Caco-2 (cell line): ENCODE measurements at regions not wholly inside any gene's neighbourhood (a gene's known extent, or its start where the extent isn't known, plus 50 kb on each side); places are given as distances from the start of the nearest gene placed in this dataset.
A peak's percentile ranks its signal among the peaks of the same experiment; 100 is the strongest.

Experiments
- BruUV-seq: library from RNA; stranded (reverse); fragments of 400-500 nt; replicated peaks from 2 replicates; lab custom pipeline; 2021; lab: Mats Ljungman, UMichigan
- CTCF ChIA-PET: fragments of 300-600 bp; sonication (Branson Sonifier 250); formaldehyde crosslinking; loops from one replicate; lab custom pipeline; 2022; ENCODE audit warnings: antibody characterized with exemption; lab: Charles Lee
- POLR2A ChIA-PET: fragments of 300-600 bp; sonication (Branson Sonifier 250); formaldehyde crosslinking; loops from one replicate; lab custom pipeline; 2022; ENCODE audit warnings: antibody characterized with exemption; lab: Charles Lee
- DNase-seq, 2 experiments: peaks; one replicate each; pipeline versions ENCODE4 v3.0.0 to v3.0.0-alpha.2; 2020 to 2022
- H3K27me3 ChIP-seq: replicated peaks from 2 replicates; pipeline ENCODE4 v1.6.0; 2011; ENCODE audit warnings: low read length; ENCODE audit not compliant: control insufficient read depth, insufficient read depth
- H3K36me3 ChIP-seq: 2 replicates; pipeline ENCODE4 v1.5.1; 2011; ENCODE audit warnings: low read length; ENCODE audit not compliant: control insufficient read depth, insufficient read depth
- H3K4me1 ChIP-seq: fragments of 250-450 bp; sonication (Bioruptor Pico); 2 replicates; pipeline ENCODE4 v1.5.1; 2020; ENCODE audit warnings: mild to moderate bottlenecking
- H3K4me3 ChIP-seq: 2 replicates; pipeline ENCODE4 v1.5.1; 2011; ENCODE audit warnings: low read depth, mild to moderate bottlenecking, control low read depth, low read length
- H3K9me3 ChIP-seq: fragments of 250-450 bp; sonication (Bioruptor Pico); 2 replicates; pipeline ENCODE4 v1.5.1; 2020; ENCODE audit warnings: mild to moderate bottlenecking, moderate library complexity
- H3K27ac Mint-ChIP-seq: one replicate; pipeline ENCODE4 v1.8.0; 2022; ENCODE audit warnings: mixed read lengths; ENCODE audit not compliant: unreplicated experiment
- H3K27me3 Mint-ChIP-seq: one replicate; pipeline ENCODE4 v1.8.0; 2022; ENCODE audit warnings: mixed read lengths; ENCODE audit not compliant: insufficient read depth, unreplicated experiment
- H3K36me3 Mint-ChIP-seq: one replicate; pipeline ENCODE4 v1.8.0; 2022; ENCODE audit warnings: mild to moderate bottlenecking, mixed read lengths; ENCODE audit not compliant: insufficient read depth, unreplicated experiment
- H3K4me1 Mint-ChIP-seq: one replicate; pipeline ENCODE4 v1.8.0; 2022; ENCODE audit warnings: low read depth, mixed read lengths; ENCODE audit not compliant: unreplicated experiment
- H3K4me3 Mint-ChIP-seq: one replicate; pipeline ENCODE4 v1.8.0; 2022; ENCODE audit warnings: mild to moderate bottlenecking, moderate library complexity, mixed read lengths; ENCODE audit not compliant: unreplicated experiment
- H3K9me3 Mint-ChIP-seq: one replicate; pipeline ENCODE4 v1.8.0; 2022; ENCODE audit warnings: mixed read lengths; ENCODE audit not compliant: unreplicated experiment
- intact Hi-C: fragments of 100-400 bp; cut with micrococcal nuclease; formaldehyde crosslinking; loops from one replicate; pipeline ENCODE4 v1.10.0; 2022; ENCODE audit not compliant: unreplicated experiment
- TF ChIP-seq, protein P1 (sequence below), 2 experiments: fragments of 200-600 bp in 1 of 2; IDR thresholded peaks; 1 replicate in 1 of 2; 2 replicates in 1 of 2; pipeline versions ENCODE4 v1.5.1 to v1.8.0; 2011 to 2022; ENCODE audit warnings: antibody characterized with exemption in 1 of 2, control low read depth in 1 of 2, inconsistent platforms in 1 of 2, low read depth in 1 of 2, low read length in 1 of 2, mild to moderate bottlenecking in 1 of 2, moderate library complexity in 1 of 2; ENCODE audit not compliant: insufficient read depth in 1 of 2, severe bottlenecking in 1 of 2, unreplicated experiment in 1 of 2

DNA sequence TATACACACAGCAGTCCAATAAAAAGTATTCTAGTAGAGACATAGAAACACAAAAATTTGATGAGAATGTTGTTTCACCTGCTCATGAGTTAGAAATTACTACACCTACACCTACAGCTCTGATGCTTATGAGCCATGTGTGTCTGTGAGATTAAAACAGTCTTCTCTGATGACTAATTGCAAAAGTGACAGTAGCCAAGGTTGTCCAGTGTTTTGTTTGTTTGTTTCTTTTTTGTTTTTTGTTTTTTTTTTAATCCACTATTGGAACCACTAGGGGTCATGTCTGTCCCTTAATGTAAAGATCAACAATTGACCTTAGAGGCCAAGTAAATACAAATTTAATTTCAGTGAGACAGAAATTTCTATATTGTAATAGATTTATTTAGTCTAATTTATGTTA is 423.1 kb downstream of the TEX13C start:
- Mint-ChIP-seq H3K36me3 (no peaks in the 10 kb centered on the region), H3K27me3 (no peaks in the 10 kb centered on the region), H3K4me1 (no peaks in the 10 kb centered on the region), H3K4me3 (no peak overlapping the region), H3K9me3 (no peaks in the 10 kb centered on the region), H3K27ac (no peak overlapping the region)
- CTCF ChIA-PET, result no interaction called here
- no peaks in the 10 kb centered on the region for H3K27me3 ChIP-seq
- no peaks in the 10 kb centered on the region for H3K4me1 ChIP-seq
- TF ChIP-seq, protein P1, sequence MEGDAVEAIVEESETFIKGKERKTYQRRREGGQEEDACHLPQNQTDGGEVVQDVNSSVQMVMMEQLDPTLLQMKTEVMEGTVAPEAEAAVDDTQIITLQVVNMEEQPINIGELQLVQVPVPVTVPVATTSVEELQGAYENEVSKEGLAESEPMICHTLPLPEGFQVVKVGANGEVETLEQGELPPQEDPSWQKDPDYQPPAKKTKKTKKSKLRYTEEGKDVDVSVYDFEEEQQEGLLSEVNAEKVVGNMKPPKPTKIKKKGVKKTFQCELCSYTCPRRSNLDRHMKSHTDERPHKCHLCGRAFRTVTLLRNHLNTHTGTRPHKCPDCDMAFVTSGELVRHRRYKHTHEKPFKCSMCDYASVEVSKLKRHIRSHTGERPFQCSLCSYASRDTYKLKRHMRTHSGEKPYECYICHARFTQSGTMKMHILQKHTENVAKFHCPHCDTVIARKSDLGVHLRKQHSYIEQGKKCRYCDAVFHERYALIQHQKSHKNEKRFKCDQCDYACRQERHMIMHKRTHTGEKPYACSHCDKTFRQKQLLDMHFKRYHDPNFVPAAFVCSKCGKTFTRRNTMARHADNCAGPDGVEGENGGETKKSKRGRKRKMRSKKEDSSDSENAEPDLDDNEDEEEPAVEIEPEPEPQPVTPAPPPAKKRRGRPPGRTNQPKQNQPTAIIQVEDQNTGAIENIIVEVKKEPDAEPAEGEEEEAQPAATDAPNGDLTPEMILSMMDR (IDR thresholded peaks at IDR 0.05; ENCODE audit: insufficient read depth in 1 of 2, low read depth in 1 of 2, low read length in 1 of 2, severe bottlenecking in 1 of 2, unreplicated experiment in 1 of 2), result no peak
- POLR2A ChIA-PET, result no interaction called here
- no TSS peak for BruUV-seq
- H3K36me3 ChIP-seq, result no peaks in the 10 kb centered on the region
- no peaks in the 10 kb centered on the region for H3K9me3 ChIP-seq
- no peak for DNase-seq
- intact Hi-C loops, result no loop called here
- H3K4me3 ChIP-seq, result no peak overlapping the region

- Mint-ChIP-seq H3K27ac (no peak overlapping the region), H3K27me3 (no peaks in the 10 kb centered on the region), H3K4me1 (no peaks in the 10 kb centered on the region), H3K9me3 (no peaks in the 10 kb centered on the region), H3K4me3 (no peak overlapping the region), H3K36me3 (no peaks in the 10 kb centered on the region)
- no peaks in the 10 kb centered on the region for H3K27me3 ChIP-seq
- TF ChIP-seq, protein P1 (IDR thresholded peaks at IDR 0.05; ENCODE audit: insufficient read depth in 1 of 2, low read depth in 1 of 2, low read length in 1 of 2, severe bottlenecking in 1 of 2, unreplicated experiment in 1 of 2), result no peak
- H3K9me3 ChIP-seq, result no peaks in the 10 kb centered on the region
- no peaks in the 10 kb centered on the region for H3K4me1 ChIP-seq
- no peak for DNase-seq
- intact Hi-C loops, result no loop called here
- ChIA-PET CTCF (no interaction called here), POLR2A (no interaction called here)
- BruUV-seq, result no TSS peak
- H3K36me3 ChIP-seq, result no peaks in the 10 kb centered on the region
- no peak overlapping the region for H3K4me3 ChIP-seq
Measured at GRCh38 chrX:125744914-125745313, 421.2 kb downstream of the DCAF12L2 start.

DNA sequence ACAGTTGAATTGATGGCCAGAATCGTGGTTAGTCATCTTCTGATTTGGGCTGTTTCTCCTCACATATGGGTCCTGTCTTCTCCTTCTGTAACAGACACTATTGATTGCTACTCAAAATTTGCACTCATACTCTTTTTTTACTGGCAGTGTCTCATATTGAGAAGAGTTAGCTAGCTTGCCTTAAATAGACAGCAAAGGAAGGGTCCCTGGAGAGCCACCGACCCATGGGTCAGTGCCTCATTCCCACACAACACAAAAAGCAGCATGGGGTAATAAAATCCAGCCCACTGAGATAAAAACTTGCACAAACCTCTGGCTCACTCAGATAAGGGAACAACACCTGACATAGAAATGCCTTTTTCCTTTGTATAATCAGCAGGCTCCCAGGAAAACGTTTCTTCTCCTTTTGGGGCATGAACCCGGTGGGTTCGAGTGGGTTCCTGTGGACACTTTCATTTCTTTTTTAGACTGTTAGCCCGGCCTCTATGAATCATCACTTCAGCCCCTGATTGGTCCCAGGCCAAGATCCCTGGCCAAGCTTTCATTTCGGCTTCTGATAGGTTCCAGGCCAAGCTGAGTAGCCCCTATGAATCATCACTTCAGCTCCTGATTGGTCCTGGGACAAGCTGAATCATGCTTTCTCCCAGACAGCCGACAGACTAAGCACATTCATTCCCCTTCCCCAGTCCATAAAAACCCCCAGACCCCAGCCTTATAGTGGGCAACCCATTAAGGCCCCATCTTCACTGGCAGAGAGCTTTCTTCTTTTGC is 408.1 kb downstream of the DCAF12L2 start:
- no TSS peak for BruUV-seq
- peaks cover 5% of the 10 kb centered on the region for H3K9me3 Mint-ChIP-seq
- H3K4me1 Mint-ChIP-seq, result no peaks in the 10 kb centered on the region
- H3K27me3 Mint-ChIP-seq, result no peaks in the 10 kb centered on the region
- TF ChIP-seq, protein P1 (IDR thresholded peaks at IDR 0.05; ENCODE audit: insufficient read depth in 1 of 2, low read depth in 1 of 2, low read length in 1 of 2, severe bottlenecking in 1 of 2, unreplicated experiment in 1 of 2), result no peak
- intact Hi-C loops, result no loop called here
- H3K4me3 Mint-ChIP-seq, result peak overlapping the region; percentile 33
- Histone ChIP-seq H3K4me1 (no peaks in the 10 kb centered on the region), H3K9me3 (no peaks in the 10 kb centered on the region), H3K36me3 (no peaks in the 10 kb centered on the region), H3K27me3 (no peaks in the 10 kb centered on the region), H3K4me3 (no peak overlapping the region)
- DNase-seq, result no peak
- ChIA-PET CTCF (no interaction called here), POLR2A (no interaction called here)
- no peak overlapping the region for H3K27ac Mint-ChIP-seq
- H3K36me3 Mint-ChIP-seq, result no peaks in the 10 kb centered on the region
